ENCODE measurements at regions not wholly inside any gene's neighbourhood (a gene's known extent, or its start where the extent isn't known, plus 50 kb on each side); places are given as distances from the start of the nearest gene placed in this dataset.

DNA sequence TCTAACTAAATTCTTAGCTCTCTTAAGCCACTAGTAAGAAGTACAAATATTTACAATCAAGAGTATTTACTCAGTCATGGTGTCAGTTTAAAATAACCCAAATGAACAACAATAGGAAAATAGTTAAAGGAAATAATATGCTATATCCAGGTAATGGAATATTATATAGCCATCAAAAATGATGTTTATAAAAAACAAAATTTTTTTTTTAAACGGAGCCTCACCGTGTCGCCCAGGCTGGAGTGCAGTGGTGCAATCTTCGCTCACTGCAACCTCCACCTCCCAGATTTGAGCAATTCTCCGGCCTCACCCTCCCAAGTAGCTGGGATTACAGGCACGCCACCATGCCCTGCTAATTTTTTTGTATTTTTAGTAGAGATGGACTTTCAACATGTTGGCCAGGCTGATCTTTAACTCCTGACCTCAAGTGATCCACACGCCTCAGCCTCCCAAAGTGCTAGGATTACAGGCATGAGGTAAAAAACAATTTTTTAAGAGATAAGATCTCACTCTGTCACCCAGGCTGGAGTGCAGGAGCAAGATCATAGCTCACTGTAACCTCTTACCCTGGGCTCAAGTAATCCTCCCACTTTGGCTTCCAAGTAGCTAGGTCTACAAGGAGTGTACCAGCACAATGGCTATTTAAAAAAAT is 132.5 kb downstream of the NOC3L start:
- TF ChIP-seq USF2 (IDR thresholded peaks at IDR 0.05) (no peak), SMC3 (IDR thresholded peaks at IDR 0.05) (no peak), ZNF302 (CRISPR knock-in tag; IDR thresholded peaks at IDR 0.05) (no peak), RFX5 (IDR thresholded peaks at IDR 0.05) (no peak), JUN (IDR thresholded peaks at IDR 0.05) (no peak), CHD2 (IDR thresholded peaks at IDR 0.05; ENCODE audit: low read length, partially characterized antibody) (no peak), CTCF (IDR thresholded peaks at IDR 0.05) (no peak), CBX8 (IDR thresholded peaks at IDR 0.05) (no peak), KDM5A (IDR thresholded peaks at IDR 0.05) (no peak), MYC (IDR thresholded peaks at IDR 0.05; ENCODE audit: borderline replicate concordance, low read length) (no peak), BHLHE40 (IDR thresholded peaks at IDR 0.05; ENCODE audit: low read depth, low read length) (no peak), POLR2A (IDR thresholded peaks at IDR 0.05; ENCODE audit: low read length) (no peak)

Measured in A549 (cell line).